ENCODE measurements at regions not wholly inside any gene's neighbourhood (a gene's known extent, or its start where the extent isn't known, plus 50 kb on each side); places are given as distances from the start of the nearest gene placed in this dataset.
"Not testable (repeated sequence)": the region's sequence is repeated elsewhere in the genome, so short reads cannot be mapped to it uniquely, and the experiment has no call there.

DNA sequence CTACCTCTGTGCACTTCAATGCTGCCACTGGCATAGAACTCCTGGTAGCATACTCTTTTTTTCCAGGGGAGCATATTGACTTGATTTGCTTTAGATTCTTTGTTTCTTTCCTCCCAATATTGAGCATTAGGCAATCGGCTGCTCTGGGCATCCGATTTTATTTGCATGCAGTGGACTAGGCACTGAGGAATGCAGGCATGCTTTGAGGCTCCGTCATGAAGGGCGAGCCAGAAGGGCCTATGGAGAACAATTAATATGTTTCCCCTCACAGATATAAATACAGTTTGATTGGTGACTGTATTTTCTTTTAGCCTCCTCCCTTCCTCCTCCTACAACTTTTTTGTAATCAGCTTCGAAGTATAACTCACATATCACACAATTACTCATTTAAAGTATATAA lies 1918.2 kb downstream of the KHDRBS2 start:
- DNase-seq; intact Hi-C loops (cut with DNase I); H3K27ac ChIP-seq (ENCODE audit: low read depth in 2 of 2, low read length in 2 of 2); H3K4me3 ChIP-seq (ENCODE audit: low read length in 3 of 3); H3K9me3 ChIP-seq (ENCODE audit: control insufficient read depth in 2 of 3, insufficient read depth in 1 of 3, low read length in 3 of 3); H3K9ac ChIP-seq (ENCODE audit: low read length in 3 of 3); H3K4me1 ChIP-seq (ENCODE audit: control insufficient read depth in 2 of 3, insufficient read depth in 2 of 3, low read depth in 1 of 3, low read length in 3 of 3); H3K36me3 ChIP-seq (ENCODE audit: control insufficient read depth in 2 of 3, insufficient read depth in 3 of 3, low read length in 3 of 3); H3K27me3 ChIP-seq (ENCODE audit: control insufficient read depth, insufficient read depth, low read length); FAIRE-seq: not testable (repeated sequence)

DNA sequence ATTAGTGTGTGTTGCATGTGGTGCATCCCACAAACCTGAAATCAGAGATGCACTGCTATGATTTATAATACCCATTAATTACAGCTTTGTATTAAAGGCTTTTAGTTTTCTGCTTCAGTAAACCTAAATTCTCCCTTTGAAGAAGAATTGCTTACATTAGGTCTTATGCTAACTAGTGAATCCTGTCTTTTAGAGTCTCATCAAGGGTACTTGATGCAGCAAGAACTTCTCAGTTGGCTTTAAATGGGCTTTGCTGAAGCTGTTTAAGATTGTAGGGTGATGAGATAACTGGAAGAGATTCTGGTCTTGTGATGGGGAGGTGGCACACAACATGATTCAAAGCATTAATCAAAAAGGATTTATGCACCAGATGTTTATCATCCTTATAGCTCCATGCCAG lies 1920.1 kb downstream of the KHDRBS2 start:
- FAIRE-seq; intact Hi-C loops (cut with DNase I): not testable (repeated sequence)
- peak in 2 of 5 donors; percentile 54 to 69 for DNase-seq

DNA sequence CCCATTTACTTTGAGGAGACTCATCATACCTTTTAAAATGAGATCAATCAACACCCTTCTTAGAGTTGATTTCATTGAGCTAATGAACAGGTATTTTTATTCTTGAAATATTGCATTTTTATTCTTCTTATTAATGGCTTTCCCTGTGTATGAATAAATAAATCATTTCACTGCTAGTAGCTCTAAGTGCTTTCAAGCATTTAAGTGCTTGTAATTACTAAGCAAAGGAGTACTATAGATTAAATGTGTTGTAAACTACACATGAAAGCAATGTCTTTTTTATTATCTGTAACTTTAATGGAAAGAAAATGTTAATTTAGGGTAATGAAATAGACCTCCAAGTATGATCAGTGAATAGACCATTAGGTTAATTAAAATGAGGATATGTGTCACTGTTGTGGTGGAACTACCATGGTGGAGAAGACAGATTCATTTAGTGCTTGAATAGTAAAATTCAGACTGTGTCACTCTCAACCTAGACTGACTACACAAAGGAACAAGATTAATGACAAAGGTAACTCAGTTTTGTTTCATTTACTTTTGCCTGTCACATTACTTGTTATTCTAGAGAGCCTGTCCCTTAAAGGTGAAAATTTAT lies 1943.5 kb downstream of the KHDRBS2 start:
- H3K9ac ChIP-seq (ENCODE audit: low read length in 3 of 3); H3K27ac ChIP-seq (ENCODE audit: low read depth in 2 of 2, low read length in 2 of 2); H3K4me3 ChIP-seq (ENCODE audit: low read length in 3 of 3); intact Hi-C loops (cut with DNase I); FAIRE-seq; H3K4me1 ChIP-seq (ENCODE audit: control insufficient read depth in 2 of 3, insufficient read depth in 2 of 3, low read depth in 1 of 3, low read length in 3 of 3); H3K9me3 ChIP-seq (ENCODE audit: control insufficient read depth in 2 of 3, insufficient read depth in 1 of 3, low read length in 3 of 3); H3K36me3 ChIP-seq (ENCODE audit: control insufficient read depth in 2 of 3, insufficient read depth in 3 of 3, low read length in 3 of 3); DNase-seq; H3K27me3 ChIP-seq (ENCODE audit: control insufficient read depth, insufficient read depth, low read length): not testable (repeated sequence)

More for the DNA sequence above, 1920.1 kb downstream of the KHDRBS2 start:
- H3K27me3 ChIP-seq (ENCODE audit: control insufficient read depth, insufficient read depth, low read length); H3K4me3 ChIP-seq (ENCODE audit: low read length in 3 of 3); H3K27ac ChIP-seq (ENCODE audit: low read depth in 2 of 2, low read length in 2 of 2); H3K36me3 ChIP-seq (ENCODE audit: control insufficient read depth in 2 of 3, insufficient read depth in 3 of 3, low read length in 3 of 3); H3K4me1 ChIP-seq (ENCODE audit: control insufficient read depth in 2 of 3, insufficient read depth in 2 of 3, low read depth in 1 of 3, low read length in 3 of 3); H3K9ac ChIP-seq (ENCODE audit: low read length in 3 of 3); H3K9me3 ChIP-seq (ENCODE audit: control insufficient read depth in 2 of 3, insufficient read depth in 1 of 3, low read length in 3 of 3): not testable (repeated sequence)

DNA sequence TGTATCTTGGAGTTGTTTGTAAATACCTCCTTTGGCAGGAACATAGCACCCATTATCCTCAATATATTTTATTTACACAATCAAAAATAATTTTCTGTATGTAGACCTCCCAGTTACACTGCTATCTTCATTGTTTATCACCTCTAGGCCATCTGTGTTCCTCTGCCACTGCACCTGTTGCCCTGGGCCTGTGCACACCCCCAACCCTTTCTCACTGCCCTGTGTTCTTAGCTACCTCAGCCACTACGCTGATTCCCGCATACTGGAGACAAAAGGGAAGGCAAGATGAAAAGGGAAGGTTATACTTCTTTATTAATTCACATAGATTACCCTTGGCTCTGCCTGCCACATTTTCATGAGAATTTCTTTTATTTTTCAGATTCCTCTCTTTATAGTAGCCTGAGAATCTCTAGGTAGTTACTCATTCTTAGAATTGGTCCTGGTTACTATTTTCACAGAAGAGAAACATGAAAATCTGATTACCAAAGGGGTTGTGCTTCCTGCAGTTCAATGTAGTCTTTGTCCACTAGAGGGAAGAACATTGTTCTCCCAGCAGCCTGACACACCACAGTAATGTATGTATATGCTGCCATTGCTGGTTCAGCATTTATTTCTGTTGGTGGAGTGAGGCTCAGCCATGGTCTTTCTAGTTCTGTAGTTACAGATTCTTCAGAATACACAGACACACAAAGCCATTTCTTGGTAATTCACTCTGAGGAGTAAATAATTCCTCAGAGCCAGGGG lies 1947.5 kb downstream of the KHDRBS2 start:
- H3K9me3 ChIP-seq (ENCODE audit: control insufficient read depth in 2 of 3, insufficient read depth in 1 of 3, low read length in 3 of 3); H3K4me3 ChIP-seq (ENCODE audit: low read length in 3 of 3); H3K36me3 ChIP-seq (ENCODE audit: control insufficient read depth in 2 of 3, insufficient read depth in 3 of 3, low read length in 3 of 3); intact Hi-C loops (cut with DNase I); H3K27me3 ChIP-seq (ENCODE audit: control insufficient read depth, insufficient read depth, low read length); FAIRE-seq; H3K9ac ChIP-seq (ENCODE audit: low read length in 3 of 3); H3K4me1 ChIP-seq (ENCODE audit: control insufficient read depth in 2 of 3, insufficient read depth in 2 of 3, low read depth in 1 of 3, low read length in 3 of 3); H3K27ac ChIP-seq (ENCODE audit: low read depth in 2 of 2, low read length in 2 of 2): not testable (repeated sequence)
- peak in 2 of 5 donors; percentile 11 to 25 for DNase-seq

DNA sequence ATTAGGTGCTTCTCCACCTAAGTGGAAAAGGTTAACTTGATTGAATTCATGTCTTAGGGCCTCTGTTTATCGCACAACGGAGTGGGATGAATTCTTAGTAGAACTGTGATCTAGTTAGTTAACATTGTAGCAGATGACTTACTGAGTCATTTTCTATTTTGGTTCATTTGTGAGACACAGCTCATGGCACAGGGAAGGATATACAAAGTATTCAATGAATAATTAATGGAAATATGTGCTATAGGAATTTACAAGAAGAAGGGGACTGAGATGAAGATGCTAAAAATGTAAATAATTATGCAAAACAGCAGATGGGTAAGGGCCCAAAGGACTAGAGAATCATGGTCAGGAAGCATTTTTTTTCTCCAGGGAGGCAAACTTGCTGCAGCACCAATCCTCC lies 1950.9 kb downstream of the KHDRBS2 start:
- H3K9ac ChIP-seq (ENCODE audit: low read length in 3 of 3); H3K27ac ChIP-seq (ENCODE audit: low read depth in 2 of 2, low read length in 2 of 2); H3K27me3 ChIP-seq (ENCODE audit: control insufficient read depth, insufficient read depth, low read length); FAIRE-seq; intact Hi-C loops (cut with DNase I); DNase-seq; H3K4me3 ChIP-seq (ENCODE audit: low read length in 3 of 3); H3K9me3 ChIP-seq (ENCODE audit: control insufficient read depth in 2 of 3, insufficient read depth in 1 of 3, low read length in 3 of 3); H3K36me3 ChIP-seq (ENCODE audit: control insufficient read depth in 2 of 3, insufficient read depth in 3 of 3, low read length in 3 of 3); H3K4me1 ChIP-seq (ENCODE audit: control insufficient read depth in 2 of 3, insufficient read depth in 2 of 3, low read depth in 1 of 3, low read length in 3 of 3): not testable (repeated sequence)

DNA sequence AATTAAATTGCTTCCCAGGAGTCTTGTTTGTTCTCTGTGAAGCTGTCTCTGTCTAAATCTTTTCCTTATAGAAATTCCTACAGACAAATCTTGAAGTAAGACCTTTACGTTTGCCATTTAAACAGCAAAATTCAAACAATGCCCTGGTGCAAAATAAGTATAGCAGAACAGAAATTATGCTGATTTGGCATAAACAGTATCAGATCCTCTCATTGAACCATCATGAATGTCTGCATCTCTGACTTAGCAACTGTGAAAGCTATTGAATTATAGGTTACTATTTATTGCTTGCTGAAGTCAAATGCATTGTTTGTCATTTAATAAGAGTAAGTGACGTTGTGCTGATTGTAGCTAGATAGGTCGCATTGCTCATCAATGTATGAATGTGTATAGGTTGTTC lies 1952.3 kb downstream of the KHDRBS2 start:
- H3K27me3 ChIP-seq (ENCODE audit: control insufficient read depth, insufficient read depth, low read length); H3K4me1 ChIP-seq (ENCODE audit: control insufficient read depth in 2 of 3, insufficient read depth in 2 of 3, low read depth in 1 of 3, low read length in 3 of 3); H3K27ac ChIP-seq (ENCODE audit: low read depth in 2 of 2, low read length in 2 of 2); intact Hi-C loops (cut with DNase I); FAIRE-seq; DNase-seq; H3K9me3 ChIP-seq (ENCODE audit: control insufficient read depth in 2 of 3, insufficient read depth in 1 of 3, low read length in 3 of 3); H3K36me3 ChIP-seq (ENCODE audit: control insufficient read depth in 2 of 3, insufficient read depth in 3 of 3, low read length in 3 of 3); H3K9ac ChIP-seq (ENCODE audit: low read length in 3 of 3); H3K4me3 ChIP-seq (ENCODE audit: low read length in 3 of 3): not testable (repeated sequence)

DNA sequence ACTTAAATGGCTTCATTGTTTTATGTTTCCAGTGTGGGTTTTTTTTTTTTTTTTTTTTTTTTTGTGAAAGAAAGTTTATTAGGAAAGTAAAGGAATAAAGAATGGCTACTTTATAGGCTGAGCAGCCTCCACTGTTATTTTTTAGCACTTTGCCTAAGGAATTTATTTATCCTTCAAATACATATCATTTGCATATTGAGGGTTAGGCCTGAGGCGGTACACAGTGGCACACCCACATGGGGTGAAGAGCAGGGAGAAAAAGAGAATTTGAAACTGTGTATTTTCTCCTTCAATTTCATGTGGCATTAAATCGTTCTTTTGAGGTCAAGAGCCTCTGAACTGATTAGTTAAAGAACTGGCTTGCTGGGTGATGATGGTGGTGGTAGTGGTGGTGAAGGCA lies 1977.1 kb downstream of the KHDRBS2 start:
- H3K27me3 ChIP-seq (ENCODE audit: control insufficient read depth, insufficient read depth, low read length); H3K36me3 ChIP-seq (ENCODE audit: control insufficient read depth in 2 of 3, insufficient read depth in 3 of 3, low read length in 3 of 3); H3K4me1 ChIP-seq (ENCODE audit: control insufficient read depth in 2 of 3, insufficient read depth in 2 of 3, low read depth in 1 of 3, low read length in 3 of 3); H3K9ac ChIP-seq (ENCODE audit: low read length in 3 of 3); H3K27ac ChIP-seq (ENCODE audit: low read depth in 2 of 2, low read length in 2 of 2); H3K4me3 ChIP-seq (ENCODE audit: low read length in 3 of 3); DNase-seq; H3K9me3 ChIP-seq (ENCODE audit: control insufficient read depth in 2 of 3, insufficient read depth in 1 of 3, low read length in 3 of 3); intact Hi-C loops (cut with DNase I); FAIRE-seq: not testable (repeated sequence)

All from kidney (tissue), 10 donors.